B cell (primary cell): ENCODE measurements at regions not wholly inside any gene's neighbourhood (a gene's known extent, or its start where the extent isn't known, plus 50 kb on each side); places are given as distances from the start of the nearest gene placed in this dataset.

Experiments
- ATAC-seq: fragments of 200-7000 bp; cut with Tn5 transposase; one replicate; pipeline ENCODE4 v1.10.0; 2021; ENCODE audit warnings: low read depth, mild to moderate bottlenecking, moderate number of reproducible peaks, moderate library complexity
- CTCF ChIA-PET: fragments of 350-600 bp; sonication (Branson Sonifier 250); formaldehyde crosslinking; loops from one replicate; lab custom pipeline; 2021; ENCODE audit warnings: antibody characterized with exemption, inconsistent platforms; lab: Charles Lee
- POLR2A ChIA-PET: fragments of 350-600 bp; sonication (Branson Sonifier 250); formaldehyde crosslinking; loops from one replicate; lab custom pipeline; 2021; ENCODE audit warnings: antibody characterized with exemption; lab: Charles Lee
- DNase-seq: peaks from one replicate; pipeline ENCODE4 v3.0.0; 2013
- H2AFZ ChIP-seq: 2 replicates; pipeline ENCODE4 v1.6.1; 2012; ENCODE audit warnings: mild to moderate bottlenecking, low read depth, low read length; ENCODE audit not compliant: insufficient read depth, poor library complexity, severe bottlenecking
- H3K27ac ChIP-seq, 2 donors: 1 replicate in 1 of 2; 2 replicates in 1 of 2; pipeline ENCODE4 v1.5.1; 2012 to 2013; ENCODE audit warnings: low read length in 2 of 2, mild to moderate bottlenecking in 2 of 2, moderate library complexity in 1 of 2
- H3K27me3 ChIP-seq, 4 experiments: fragments of 200-600 bp in 1 of 4; sonication (generic) in 1 of 4; replicated peaks in 1 of 4; 1 replicate in 2 of 4; 2 replicates in 2 of 4; pipeline versions ENCODE4 v1.6.1 to v1.7.0; 2013 to 2016; ENCODE audit warnings: low read length in 3 of 4, mild to moderate bottlenecking in 2 of 4, mixed read lengths in 1 of 4, moderate library complexity in 1 of 4; ENCODE audit not compliant: insufficient read depth in 4 of 4, control insufficient read depth in 3 of 4; ENCODE audit errors: control extremely low read depth in 1 of 4
- H3K36me3 ChIP-seq, 2 experiments: replicated peaks in 1 of 2; 1 replicate in 1 of 2; 2 replicates in 1 of 2; pipeline versions ENCODE4 v1.6.1 to v1.7.1; 2013; ENCODE audit warnings: low read length in 1 of 2; ENCODE audit not compliant: insufficient read depth in 2 of 2, control insufficient read depth in 1 of 2; ENCODE audit errors: control extremely low read depth in 1 of 2, extremely low read depth in 1 of 2
- H3K4me1 ChIP-seq, 2 donors: fragments of 200-600 bp in 1 of 2; sonication (generic) in 1 of 2; 1 replicate in 1 of 2; 2 replicates in 1 of 2; pipeline versions ENCODE4 v1.5.1 to v1.6.1; 2013 to 2017; ENCODE audit warnings: low read length in 2 of 2; ENCODE audit not compliant: control insufficient read depth in 2 of 2, insufficient read depth in 2 of 2
- H3K4me2 ChIP-seq: replicated peaks from 2 replicates; pipeline ENCODE3; 2012; ENCODE audit warnings: mild to moderate bottlenecking, low read depth, low read length; ENCODE audit not compliant: poor library complexity, severe bottlenecking
- H3K4me3 ChIP-seq, 5 experiments: fragments of 200-600 bp in 1 of 5; sonication (generic) in 1 of 5; 1 replicate in 3 of 5; 2 replicates in 2 of 5; pipeline versions ENCODE4 v1.5.1 to v1.7.0; 2011 to 2016; ENCODE audit warnings: low read length in 4 of 5, mild to moderate bottlenecking in 4 of 5, low read depth in 2 of 5, control low read depth in 1 of 5, moderate library complexity in 1 of 5; ENCODE audit not compliant: insufficient read depth in 1 of 5; ENCODE audit errors: control extremely low read depth in 1 of 5, extremely low read depth in 1 of 5
- H3K79me2 ChIP-seq: fragments of 200-600 bp; sonication (generic); one replicate; pipeline ENCODE4 v1.6.0; 2016; ENCODE audit warnings: low read length; ENCODE audit not compliant: control insufficient read depth, insufficient read depth
- H3K9ac ChIP-seq: fragments of 200-600 bp; sonication (generic); 2 replicates; pipeline ENCODE4 v1.6.1; 2017; ENCODE audit warnings: mild to moderate bottlenecking, low read length, moderate library complexity
- H3K9me3 ChIP-seq, 3 donors: one replicate each; pipeline versions ENCODE4 v1.6.1 to v1.7.1; 2013; ENCODE audit warnings: low read length in 2 of 3; ENCODE audit not compliant: control insufficient read depth in 2 of 3, insufficient read depth in 1 of 3; ENCODE audit errors: control extremely low read depth in 1 of 3
- H4K20me1 ChIP-seq: 2 replicates; pipeline ENCODE4 v1.6.0; 2012; ENCODE audit warnings: mild to moderate bottlenecking, low read length; ENCODE audit not compliant: insufficient read depth, control insufficient read depth, poor library complexity, severe bottlenecking
- H3K27ac Mint-ChIP-seq: one replicate; pipeline ENCODE4 v1.8.0; 2021; ENCODE audit warnings: mixed read lengths
- H3K27me3 Mint-ChIP-seq: one replicate; pipeline ENCODE4 v1.8.0; 2021; ENCODE audit warnings: mixed read lengths
- H3K4me1 Mint-ChIP-seq: one replicate; pipeline ENCODE4 v1.8.0; 2021; ENCODE audit warnings: mixed read lengths
- H3K4me3 Mint-ChIP-seq: one replicate; pipeline ENCODE4 v1.8.0; 2021; ENCODE audit warnings: mixed read lengths
- H3K9me3 Mint-ChIP-seq: one replicate; pipeline ENCODE4 v1.8.0; 2022; ENCODE audit warnings: mixed read lengths; ENCODE audit not compliant: insufficient read depth
- CTCF ChIP-seq: fragments of 200-600 bp; IDR thresholded peaks from one replicate; pipeline ENCODE4 v1.8.0; 2022; ENCODE audit warnings: antibody characterized with exemption, mild to moderate bottlenecking
- EZH2 ChIP-seq: IDR thresholded peaks from 2 replicates; pipeline ENCODE4 v1.6.1; 2012; ENCODE audit warnings: borderline replicate concordance, low read depth, mild to moderate bottlenecking, moderate library complexity, low read length; ENCODE audit not compliant: insufficient read depth, poor library complexity, severe bottlenecking
- WGBS: methylation state at CpG from one replicate; pipeline ENCODE4 v1.1.5; 2013; ENCODE audit warnings: missing lambda C conversion rate; ENCODE audit not compliant: insufficient coverage; 5-methylcytosine and 5-hydroxymethylcytosine counted together
- intact Hi-C: fragments of 100-400 bp; cut with micrococcal nuclease; formaldehyde crosslinking; loops from one replicate; pipeline ENCODE4 v1.10.0; 2022

GRCh38 chr12:41983394-41983793 lies 161.3 kb downstream of the GXYLT1 start:
- H3K9ac ChIP-seq = no peak overlapping the region
- no peak for DNase-seq
- no peaks in the 10 kb centered on the region for H3K9me3 ChIP-seq
- Mint-ChIP-seq H3K27me3 (peaks cover 25% of the 10 kb centered on the region), H3K4me3 (no peak overlapping the region), H3K4me1 (no peaks in the 10 kb centered on the region), H3K27ac (no peak overlapping the region), H3K9me3 (no peaks in the 10 kb centered on the region)
- no peak overlapping the region for H3K4me2 ChIP-seq
- TF ChIP-seq CTCF (no peak), EZH2 (no peak)
- POLR2A ChIA-PET = no interaction called here
- no peaks in the 10 kb centered on the region for H3K79me2 ChIP-seq
- H2AFZ ChIP-seq = no peak overlapping the region
- H3K27ac ChIP-seq = no peak overlapping the region
- intact Hi-C loops = no loop called here
- H3K27me3 ChIP-seq = no peaks in the 10 kb centered on the region
- no peak overlapping the region for H3K4me3 ChIP-seq
- no peaks in the 10 kb centered on the region for H3K36me3 ChIP-seq
- no peaks in the 10 kb centered on the region for H3K4me1 ChIP-seq
- no CpG with 5 or more reads among the region's 1 CpG for WGBS
- ATAC-seq = no peak
- H4K20me1 ChIP-seq = no peaks in the 10 kb centered on the region
- CTCF ChIA-PET = interaction anchor here (1.2 kb wide), 1 partner anchor 43 kb away, joined by 3 read pairs; no protein-coding TSS in a partner anchor

- peaks cover 28% of the 10 kb centered on the region for H3K27me3 Mint-ChIP-seq
- no peaks in the 10 kb centered on the region for H3K36me3 ChIP-seq
- ATAC-seq (no peak), DNase-seq (no peak)
- H3K27ac Mint-ChIP-seq = no peak overlapping the region
- ChIA-PET POLR2A (no interaction called here), CTCF (interaction anchor here (1.0 kb wide), 1 partner anchor 43 kb away, joined by 3 read pairs; no protein-coding TSS in a partner anchor)
- no peak overlapping the region for H3K4me2 ChIP-seq
- no CpG with 5 or more reads among the region's 1 CpG for WGBS
- H3K4me3 Mint-ChIP-seq = no peak overlapping the region
- no peaks in the 10 kb centered on the region for H3K9me3 ChIP-seq
- H3K27me3 ChIP-seq = no peaks in the 10 kb centered on the region
- H3K4me1 Mint-ChIP-seq = no peaks in the 10 kb centered on the region
- no peaks in the 10 kb centered on the region for H3K9me3 Mint-ChIP-seq
- no peak overlapping the region for H3K4me3 ChIP-seq
- no peak for TF ChIP-seq CTCF
- no peaks in the 10 kb centered on the region for H3K79me2 ChIP-seq
- H3K4me1 ChIP-seq = no peaks in the 10 kb centered on the region
- H3K9ac ChIP-seq = no peak overlapping the region
- no peak overlapping the region for H3K27ac ChIP-seq
- intact Hi-C loops = no loop called here
- no peak overlapping the region for H2AFZ ChIP-seq
- no peaks in the 10 kb centered on the region for H4K20me1 ChIP-seq
Measured at GRCh38 chr12:41981758-41982157, 162.9 kb downstream of the GXYLT1 start.
